HG03439 (cell line): ENCODE measurements at regions not wholly inside any gene's neighbourhood (a gene's known extent, or its start where the extent isn't known, plus 50 kb on each side); places are given as distances from the start of the nearest gene placed in this dataset.

Source experiments
- ATAC-seq: cut with Tn5 transposase; IDR thresholded peaks from one replicate; pipeline ENCODE4 v1.9.1; 2021; ENCODE audit warnings: mild to moderate bottlenecking, moderate library complexity; ENCODE audit not compliant: unreplicated experiment

- no peak for ATAC-seq
These were observed 54.2 kb downstream of the TMEM100 start for GRCh38 chr17:55668312-55668920.

GRCh38 chr17:55666806-55667205 lies 55.9 kb downstream of the TMEM100 start:
- ATAC-seq, result no peak

GRCh38 chr17:55664287-55664686 lies 58.4 kb downstream of the TMEM100 start:
- no peak for ATAC-seq

GRCh38 chr17:55663400-55663799 lies 59.3 kb downstream of the TMEM100 start:
- ATAC-seq, result no peak

GRCh38 chr17:55661963-55662834 lies 60.5 kb downstream of the TMEM100 start:
- ATAC-seq, result no peak

- ATAC-seq, result no peak
These were observed 61.4 kb downstream of the TMEM100 start for GRCh38 chr17:55661256-55661758.

- no peak for ATAC-seq
These were observed 62.3 kb downstream of the TMEM100 start for GRCh38 chr17:55660178-55660886.

GRCh38 chr17:55659661-55660060 lies 63.0 kb downstream of the TMEM100 start:
- no peak for ATAC-seq

- ATAC-seq, result no peak
These were observed 66.9 kb downstream of the TMEM100 start for GRCh38 chr17:55655777-55656176.

- no peak for ATAC-seq
These were observed 67.8 kb downstream of the TMEM100 start for GRCh38 chr17:55654821-55655220.

GRCh38 chr17:55654022-55654421 lies 68.6 kb downstream of the TMEM100 start:
- ATAC-seq, result no peak

- ATAC-seq, result no peak
These were observed 69.8 kb downstream of the TMEM100 start for GRCh38 chr17:55652825-55653224.

- ATAC-seq, result no peak
These were observed 70.4 kb downstream of the TMEM100 start for GRCh38 chr17:55652114-55652823.

GRCh38 chr17:55649957-55650597 lies 72.6 kb downstream of the TMEM100 start:
- ATAC-seq, result no peak

GRCh38 chr17:55648086-55648485 lies 74.6 kb downstream of the TMEM100 start:
- no peak for ATAC-seq

GRCh38 chr17:55645361-55645760 lies 77.3 kb downstream of the TMEM100 start:
- no peak for ATAC-seq

- no peak for ATAC-seq
These were observed 78.3 kb downstream of the TMEM100 start for GRCh38 chr17:55644346-55644745.

- ATAC-seq, result no peak
These were observed 79.9 kb downstream of the TMEM100 start for GRCh38 chr17:55642741-55643140.

GRCh38 chr17:55641676-55642081 lies 81.0 kb downstream of the TMEM100 start:
- no peak for ATAC-seq

- no peak for ATAC-seq
These were observed 83.6 kb downstream of the TMEM100 start for GRCh38 chr17:55639096-55639495.
